Hindlimb muscle (tissue), 1 donor: ENCODE measurements at regions not wholly inside any gene's neighbourhood (a gene's known extent, or its start where the extent isn't known, plus 50 kb on each side); places are given as distances from the start of the nearest gene placed in this dataset.
"Not testable (repeated sequence)": the region's sequence is repeated elsewhere in the genome, so short reads cannot be mapped to it uniquely, and the experiment has no call there.

Experiments
- DNase-seq: peaks from one replicate; pipeline ENCODE4 v3.0.0-alpha.2; 2013

- not testable (repeated sequence) for DNase-seq
Observed at GRCh38 chr5:21482983-21483650, 1370.0 kb downstream of the CDH12 start.

- DNase-seq: not testable (repeated sequence)
Observed at GRCh38 chr5:21482522-21482921, 1370.6 kb downstream of the CDH12 start.

- DNase-seq: peak; percentile 20
Observed at GRCh38 chr5:21481320-21482270, 1371.5 kb downstream of the CDH12 start.

- DNase-seq: not testable (repeated sequence)
Observed at GRCh38 chr5:21480054-21480453, 1373.1 kb downstream of the CDH12 start.

GRCh38 chr5:21473981-21474380, 1379.2 kb downstream of the CDH12 start:
- DNase-seq: not testable (repeated sequence)

- DNase-seq: not testable (repeated sequence)
Observed at GRCh38 chr5:21473436-21473835, 1379.7 kb downstream of the CDH12 start.

- not testable (repeated sequence) for DNase-seq
Observed at GRCh38 chr5:21471691-21472090, 1381.5 kb downstream of the CDH12 start.

- DNase-seq: not testable (repeated sequence)
Observed at GRCh38 chr5:21469523-21470101, 1383.5 kb downstream of the CDH12 start.

GRCh38 chr5:21467544-21467943, 1385.6 kb downstream of the CDH12 start:
- DNase-seq: not testable (repeated sequence)

GRCh38 chr5:21459744-21460073, 1393.4 kb downstream of the CDH12 start:
- DNase-seq: not testable (repeated sequence)

GRCh38 chr5:21452449-21452848, 1400.7 kb downstream of the CDH12 start:
- no peak for DNase-seq

- DNase-seq: no peak
Observed at GRCh38 chr5:21432646-21433045, 1420.5 kb downstream of the CDH12 start.

GRCh38 chr5:21424907-21425306, 1428.2 kb downstream of the CDH12 start:
- no peak for DNase-seq

GRCh38 chr5:21419383-21419782, 1431.4 kb upstream of the CDH18 start:
- no peak for DNase-seq

GRCh38 chr5:21402089-21402488, 1414.1 kb upstream of the CDH18 start:
- not testable (repeated sequence) for DNase-seq

GRCh38 chr5:21398511-21398910, 1410.5 kb upstream of the CDH18 start:
- no peak for DNase-seq

- no peak for DNase-seq
Observed at GRCh38 chr5:21397693-21398092, 1409.7 kb upstream of the CDH18 start.

- no peak for DNase-seq
Observed at GRCh38 chr5:21391506-21391905, 1403.5 kb upstream of the CDH18 start.

GRCh38 chr5:21360754-21361153, 1372.8 kb upstream of the CDH18 start:
- DNase-seq: not testable (repeated sequence)

GRCh38 chr5:21341948-21342261, 1353.9 kb upstream of the CDH18 start:
- DNase-seq: not testable (repeated sequence)

GRCh38 chr5:21341203-21341947, 1353.4 kb upstream of the CDH18 start:
- DNase-seq: peak; percentile 0

GRCh38 chr5:21340233-21340632, 1352.2 kb upstream of the CDH18 start:
- DNase-seq: not testable (repeated sequence)

GRCh38 chr5:21336478-21336877, 1348.5 kb upstream of the CDH18 start:
- not testable (repeated sequence) for DNase-seq
